Peyer's patch (tissue), 4 donors: ENCODE measurements at regions not wholly inside any gene's neighbourhood (a gene's known extent, or its start where the extent isn't known, plus 50 kb on each side); places are given as distances from the start of the nearest gene placed in this dataset.

Experiments used
- POLR2A ChIP-seq, 2 donors: fragments of 450-650 bp; IDR thresholded peaks; one replicate each; pipeline ENCODE4 v1.5.1; 2017; ENCODE audit warnings: antibody characterized with exemption in 2 of 2, mild to moderate bottlenecking in 2 of 2, moderate library complexity in 2 of 2
- TF ChIP-seq, protein P1 (sequence below), 6 experiments: fragments of 450-650 bp in 4 of 6; fragments of 200-600 bp in 2 of 6; sonication (generic) in 1 of 6; IDR thresholded peaks; one replicate each; pipeline ENCODE4 v1.5.1; 2017 to 2019; ENCODE audit warnings: antibody characterized with exemption in 6 of 6, mild to moderate bottlenecking in 3 of 6, moderate library complexity in 1 of 6

DNA sequence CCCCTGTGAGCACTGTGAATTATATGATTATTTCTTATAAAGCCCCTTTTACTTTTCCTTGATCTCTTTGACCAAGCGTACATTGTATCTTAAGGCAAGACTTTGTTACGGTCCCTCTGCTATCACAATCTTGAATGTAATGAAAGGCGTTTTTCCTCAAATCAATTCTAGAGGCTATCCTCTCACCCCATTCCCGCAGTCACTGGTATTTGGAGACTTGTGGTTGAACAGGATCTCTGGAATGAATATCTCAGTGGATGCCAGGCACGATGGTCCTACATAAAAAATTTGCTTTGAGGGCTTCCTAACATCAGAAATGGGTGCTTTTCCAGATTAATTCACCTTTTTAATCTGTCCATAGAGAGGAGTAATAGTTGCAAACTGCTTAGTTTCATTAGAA, 151.4 kb upstream of the PAPPA start:
- TF ChIP-seq, protein P1, sequence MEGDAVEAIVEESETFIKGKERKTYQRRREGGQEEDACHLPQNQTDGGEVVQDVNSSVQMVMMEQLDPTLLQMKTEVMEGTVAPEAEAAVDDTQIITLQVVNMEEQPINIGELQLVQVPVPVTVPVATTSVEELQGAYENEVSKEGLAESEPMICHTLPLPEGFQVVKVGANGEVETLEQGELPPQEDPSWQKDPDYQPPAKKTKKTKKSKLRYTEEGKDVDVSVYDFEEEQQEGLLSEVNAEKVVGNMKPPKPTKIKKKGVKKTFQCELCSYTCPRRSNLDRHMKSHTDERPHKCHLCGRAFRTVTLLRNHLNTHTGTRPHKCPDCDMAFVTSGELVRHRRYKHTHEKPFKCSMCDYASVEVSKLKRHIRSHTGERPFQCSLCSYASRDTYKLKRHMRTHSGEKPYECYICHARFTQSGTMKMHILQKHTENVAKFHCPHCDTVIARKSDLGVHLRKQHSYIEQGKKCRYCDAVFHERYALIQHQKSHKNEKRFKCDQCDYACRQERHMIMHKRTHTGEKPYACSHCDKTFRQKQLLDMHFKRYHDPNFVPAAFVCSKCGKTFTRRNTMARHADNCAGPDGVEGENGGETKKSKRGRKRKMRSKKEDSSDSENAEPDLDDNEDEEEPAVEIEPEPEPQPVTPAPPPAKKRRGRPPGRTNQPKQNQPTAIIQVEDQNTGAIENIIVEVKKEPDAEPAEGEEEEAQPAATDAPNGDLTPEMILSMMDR (IDR thresholded peaks at IDR 0.05) = no peak
- no peak for TF ChIP-seq POLR2A (IDR thresholded peaks at IDR 0.05)
